ENCODE measurements at regions not wholly inside any gene's neighbourhood (a gene's known extent, or its start where the extent isn't known, plus 50 kb on each side); places are given as distances from the start of the nearest gene placed in this dataset.

DNA sequence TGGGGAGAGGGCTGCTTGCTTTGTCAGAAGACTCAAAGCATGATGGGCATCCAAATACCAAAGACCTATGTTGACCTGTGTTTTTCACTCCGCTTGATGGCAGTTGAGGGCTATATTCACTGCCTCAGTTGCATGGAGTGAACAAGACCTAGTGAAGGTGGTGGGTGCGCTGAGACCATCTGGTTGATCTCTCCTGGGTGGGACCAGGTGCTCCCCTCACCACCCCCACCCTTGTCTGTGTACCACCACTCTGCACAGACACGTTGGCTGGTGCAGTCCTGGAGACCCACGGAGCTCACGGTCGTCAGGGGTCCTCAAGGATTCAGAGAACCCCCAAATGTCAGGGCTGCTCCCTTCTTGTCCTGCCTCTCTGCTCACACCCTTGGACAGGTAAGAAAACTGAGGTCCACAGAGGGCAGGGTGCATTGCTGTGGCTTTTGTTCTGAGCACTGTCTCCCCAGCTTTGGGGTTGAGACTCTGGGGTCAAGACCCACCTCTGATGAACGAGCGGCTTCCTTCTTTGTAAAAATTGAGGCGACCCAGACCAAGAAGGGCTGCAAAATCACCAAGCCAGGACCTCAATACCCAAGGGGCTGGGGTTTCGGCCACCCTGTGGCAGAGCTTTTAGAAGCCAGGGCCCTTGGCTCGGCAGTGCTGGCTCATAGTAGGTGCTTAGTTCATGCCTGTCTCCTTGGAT, 166.3 kb upstream of the RTL1 start:
- no peak for DNase-seq

DNA sequence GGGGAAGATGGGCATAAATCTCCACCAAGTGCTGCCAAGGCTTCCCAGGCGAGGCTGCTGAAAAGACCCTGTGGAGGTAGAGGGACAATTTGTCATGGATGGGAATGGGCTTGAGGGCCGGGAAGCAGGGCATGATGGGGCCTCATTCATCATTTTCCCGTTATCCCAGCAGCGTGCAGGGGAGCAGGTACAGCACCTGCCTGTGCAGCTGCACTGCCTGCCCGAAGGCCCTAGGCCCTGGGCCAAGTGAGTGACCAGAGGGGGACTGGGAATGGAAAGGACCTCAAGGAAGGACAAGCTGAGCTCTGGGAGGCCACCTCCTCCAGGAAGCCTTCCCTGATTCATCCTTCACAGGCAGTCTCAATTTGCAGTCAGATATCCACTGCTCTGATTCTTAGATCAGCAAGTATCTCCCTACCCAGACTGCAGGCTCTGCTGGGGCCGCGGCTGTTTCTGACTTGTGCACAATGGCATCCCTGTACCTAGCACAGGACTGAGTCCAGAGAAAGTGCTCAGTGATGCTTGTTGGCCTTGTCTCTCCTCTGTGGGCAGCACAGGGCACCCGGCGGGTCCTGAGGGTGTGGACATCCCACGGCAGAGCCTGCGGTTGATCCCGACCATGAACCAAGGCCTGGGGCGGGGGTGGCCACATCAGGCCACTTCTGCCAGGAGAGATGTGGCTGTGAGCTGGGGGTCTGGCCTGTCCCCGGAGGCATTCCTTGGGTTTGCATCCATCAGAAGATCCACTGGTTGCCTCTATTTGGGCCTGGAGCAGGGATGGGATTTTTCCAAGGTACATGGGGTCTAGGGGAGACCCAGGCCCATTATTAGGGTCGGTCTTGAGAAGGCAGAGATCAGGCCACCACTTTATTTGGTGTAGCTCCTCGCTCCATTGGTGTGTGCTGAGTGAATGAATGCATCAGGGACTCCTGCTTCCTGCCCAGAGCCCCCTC, 167.3 kb upstream of the RTL1 start:
- no peak for DNase-seq

DNA sequence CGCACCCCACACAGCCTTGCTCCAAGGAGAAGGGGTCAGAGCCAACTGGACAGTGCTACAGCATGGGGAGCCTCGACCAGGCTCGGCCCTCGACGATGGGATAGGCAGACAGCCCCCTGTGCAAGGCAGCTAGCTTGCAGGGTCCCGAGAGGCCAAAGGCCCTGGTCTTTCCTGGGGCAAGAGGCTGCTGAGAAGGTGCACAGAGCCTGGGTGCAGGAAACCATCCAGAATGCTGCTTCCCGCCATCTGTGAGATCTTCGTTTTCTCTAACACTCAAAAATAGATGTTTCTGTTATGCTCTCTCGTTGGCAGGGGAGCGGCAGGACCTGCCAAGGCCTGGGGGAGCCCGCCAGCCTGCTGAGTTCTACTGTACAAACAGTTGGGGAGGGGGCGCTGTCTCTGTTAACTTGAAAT, 168.0 kb upstream of the RTL1 start:
- DNase-seq, result no peak

DNA sequence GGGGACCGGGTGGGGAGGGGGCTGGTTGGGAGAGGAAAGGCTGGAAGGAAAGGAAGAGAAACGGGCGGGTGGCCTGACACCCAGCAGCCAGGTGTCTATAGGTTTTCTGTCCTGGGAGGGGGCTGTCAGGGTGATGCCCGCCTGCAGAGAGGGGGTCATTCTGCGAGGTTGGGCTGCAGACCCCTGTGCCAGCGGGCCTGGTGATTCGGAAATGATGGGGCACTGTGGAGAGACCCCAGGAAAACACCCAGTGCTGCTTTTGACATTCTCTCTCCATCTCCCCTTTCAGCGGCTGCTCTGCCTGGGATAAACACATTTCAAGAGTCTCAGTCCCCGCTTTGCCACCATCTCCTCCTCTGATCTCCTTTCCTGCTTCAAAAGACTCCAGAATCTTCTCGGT, 168.5 kb upstream of the RTL1 start:
- no peak for DNase-seq

DNA sequence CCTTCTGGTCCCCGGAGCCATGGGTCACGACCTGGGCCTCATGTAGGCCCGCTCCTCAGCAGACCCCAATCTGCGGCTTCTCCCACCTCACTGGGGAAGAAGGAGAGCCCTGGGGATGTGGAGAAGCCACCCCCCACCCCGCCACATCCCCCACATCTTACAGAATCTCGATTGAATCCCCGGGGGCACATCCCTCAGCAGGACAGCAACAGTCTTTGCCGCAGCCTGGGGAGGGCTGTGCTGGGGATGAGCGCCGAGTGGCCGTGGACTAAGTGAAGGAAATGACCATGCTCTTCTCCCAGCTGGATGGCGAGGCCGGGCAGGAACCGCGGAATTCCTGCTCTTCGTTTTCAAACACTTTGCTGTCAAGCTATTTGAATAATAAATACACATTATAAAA, 169.0 kb upstream of the RTL1 start:
- no peak for DNase-seq

DNA sequence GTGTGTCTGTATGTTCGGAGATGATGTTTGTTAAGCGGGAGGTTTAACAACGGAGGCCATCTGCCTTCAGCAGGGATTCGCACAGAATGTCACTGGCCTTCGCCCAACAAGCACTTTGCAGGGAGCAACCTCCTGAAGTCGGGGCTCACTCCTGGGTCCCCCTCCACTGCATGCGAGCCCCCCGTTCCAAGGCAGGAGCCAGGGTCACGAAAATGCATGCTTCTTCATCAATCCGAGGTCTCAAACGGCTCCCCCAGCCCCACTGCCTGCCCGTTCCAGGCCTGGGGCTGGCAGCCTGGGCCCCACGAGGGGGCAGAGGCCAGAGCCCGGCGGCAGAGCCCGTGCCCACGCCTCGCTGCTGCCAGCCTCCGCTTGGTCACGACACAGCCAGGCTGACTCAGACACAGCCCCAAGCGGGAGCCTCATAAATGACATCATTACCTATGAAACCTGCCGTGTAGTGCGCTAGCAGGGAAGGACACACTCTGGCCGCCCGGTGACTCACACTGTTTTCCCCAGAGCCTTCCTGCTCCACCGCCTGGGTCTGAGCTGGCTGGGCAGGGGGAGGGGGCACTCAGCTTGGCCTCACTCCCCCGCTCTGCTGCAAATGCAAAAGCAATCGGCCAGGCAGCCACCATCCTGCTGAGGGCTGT, 169.5 kb upstream of the RTL1 start:
- peak; percentile 66 for DNase-seq

DNA sequence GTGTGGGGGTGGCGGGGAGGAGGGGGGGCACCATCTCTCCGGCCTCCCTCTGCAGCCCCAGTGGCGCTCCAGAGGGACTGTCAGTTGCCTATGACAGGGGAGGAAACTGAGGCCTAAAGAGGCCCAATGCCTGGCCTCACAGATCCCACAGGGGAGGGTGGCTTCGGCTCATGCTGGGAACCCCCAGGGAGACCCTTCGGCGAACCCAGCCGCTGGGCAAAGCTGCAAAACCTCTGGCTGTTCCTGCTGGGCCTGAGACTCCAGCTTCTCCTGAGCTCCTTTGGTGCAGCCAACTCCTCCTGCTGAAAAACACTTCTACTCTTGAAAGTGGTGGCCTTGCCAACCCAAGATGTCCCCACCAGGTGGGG, 170.1 kb upstream of the RTL1 start:
- DNase-seq, result no peak

DNA sequence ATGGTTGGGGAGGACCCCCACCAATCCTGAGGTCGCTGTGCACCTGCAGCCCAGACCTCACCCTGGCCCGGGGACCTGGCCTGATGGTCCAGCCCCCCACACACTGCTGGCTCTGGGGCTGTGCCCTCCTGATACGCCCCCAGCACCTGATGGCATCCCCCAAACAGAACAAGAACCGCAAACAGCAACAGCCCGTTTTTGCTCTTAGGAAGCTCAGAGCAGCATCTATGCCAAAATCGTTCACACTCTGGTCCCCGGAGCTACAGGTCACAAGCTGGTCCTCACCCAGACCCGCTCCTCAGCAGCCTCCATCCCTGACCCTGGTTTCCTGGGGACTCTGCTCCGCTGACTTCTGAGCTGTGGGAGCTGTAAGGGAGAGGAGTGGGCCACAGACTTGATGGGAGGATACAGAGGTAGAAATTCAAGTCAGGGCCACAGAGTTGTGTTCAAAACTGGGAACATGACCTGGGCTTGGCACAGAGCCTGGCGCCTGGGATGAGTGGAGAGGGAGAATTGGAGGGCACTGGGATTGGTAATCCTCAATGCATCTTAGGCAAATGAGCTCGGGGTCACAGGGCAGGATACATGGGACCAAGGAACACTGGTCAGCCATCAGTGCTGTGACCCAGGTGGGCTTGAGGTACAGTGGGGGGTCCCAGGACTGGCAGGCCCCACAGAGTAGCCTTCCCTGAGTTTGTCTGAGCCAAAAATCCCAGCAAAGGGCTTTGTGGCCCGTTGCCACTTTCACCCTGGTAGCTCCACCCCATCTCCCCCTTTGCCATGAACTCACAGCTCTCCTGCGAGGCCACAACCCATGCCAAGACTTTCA, 170.9 kb upstream of the RTL1 start:
- no peak for DNase-seq

DNA sequence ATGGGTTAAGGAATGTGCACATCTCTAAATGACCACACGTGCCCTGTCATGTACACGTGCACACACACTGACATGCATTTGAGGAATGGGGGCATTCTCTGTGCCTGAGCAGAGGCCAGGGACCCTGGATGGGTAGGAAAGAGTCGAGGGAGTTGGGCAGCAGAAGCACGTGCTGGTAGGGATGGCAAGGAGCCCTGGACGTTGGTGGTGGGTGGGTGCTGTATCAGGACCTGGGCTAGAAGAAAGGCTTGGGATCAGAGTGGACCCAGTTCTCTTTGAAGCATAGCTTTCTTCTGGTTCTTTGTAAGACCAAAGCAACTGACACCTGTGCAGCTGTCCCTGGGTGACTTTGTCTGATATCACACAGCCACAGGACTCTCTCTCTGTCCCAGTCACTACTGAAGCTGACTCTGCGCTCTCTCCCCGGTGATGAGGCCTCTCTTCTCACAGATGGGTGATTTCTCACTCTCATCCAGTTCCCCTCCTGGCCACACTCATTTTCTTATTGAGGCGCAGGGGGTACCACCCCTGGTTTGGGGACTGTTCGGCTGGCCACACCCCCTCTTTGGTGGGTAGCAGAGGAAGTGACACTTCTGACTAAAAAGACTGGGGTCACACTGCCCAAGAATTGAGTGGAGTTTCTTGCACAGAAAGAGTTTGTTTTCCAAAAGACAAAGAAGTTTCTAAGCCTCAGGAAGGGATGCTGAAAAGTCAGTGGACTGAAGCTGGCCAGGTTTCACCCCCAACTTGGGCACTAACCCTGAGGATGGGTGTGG, 171.7 kb upstream of the RTL1 start:
- no peak for DNase-seq

DNA sequence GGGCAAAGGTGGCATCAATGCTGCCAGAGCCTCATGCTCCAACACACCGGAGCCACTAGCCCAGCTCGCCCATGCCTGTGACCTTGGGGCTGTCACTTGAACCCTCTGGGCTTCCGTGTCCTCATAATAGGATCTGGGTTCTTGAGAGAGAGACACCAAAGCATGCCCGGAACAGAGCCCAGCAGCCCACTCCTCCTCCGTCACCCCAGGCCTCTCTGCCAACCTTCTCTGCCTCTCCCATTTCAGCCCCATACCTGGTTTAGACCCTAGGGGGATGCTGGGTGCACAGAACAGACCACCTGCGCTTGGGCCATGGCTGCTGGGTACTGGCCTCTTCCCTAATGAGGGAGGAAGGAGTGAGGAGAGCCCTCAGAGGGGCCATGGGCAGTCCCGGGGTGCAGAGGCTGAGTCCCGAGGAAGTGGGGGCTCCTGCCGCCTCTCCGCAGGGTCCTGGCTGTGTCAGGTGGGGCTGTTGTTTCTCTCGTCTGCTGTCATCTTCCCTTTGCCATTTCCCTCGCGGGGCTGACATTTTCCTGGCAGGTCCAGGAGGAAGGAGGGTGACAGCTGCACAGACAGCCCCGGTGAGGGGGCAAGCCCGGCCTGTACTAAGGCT, 172.4 kb upstream of the RTL1 start:
- DNase-seq, result no peak

DNA sequence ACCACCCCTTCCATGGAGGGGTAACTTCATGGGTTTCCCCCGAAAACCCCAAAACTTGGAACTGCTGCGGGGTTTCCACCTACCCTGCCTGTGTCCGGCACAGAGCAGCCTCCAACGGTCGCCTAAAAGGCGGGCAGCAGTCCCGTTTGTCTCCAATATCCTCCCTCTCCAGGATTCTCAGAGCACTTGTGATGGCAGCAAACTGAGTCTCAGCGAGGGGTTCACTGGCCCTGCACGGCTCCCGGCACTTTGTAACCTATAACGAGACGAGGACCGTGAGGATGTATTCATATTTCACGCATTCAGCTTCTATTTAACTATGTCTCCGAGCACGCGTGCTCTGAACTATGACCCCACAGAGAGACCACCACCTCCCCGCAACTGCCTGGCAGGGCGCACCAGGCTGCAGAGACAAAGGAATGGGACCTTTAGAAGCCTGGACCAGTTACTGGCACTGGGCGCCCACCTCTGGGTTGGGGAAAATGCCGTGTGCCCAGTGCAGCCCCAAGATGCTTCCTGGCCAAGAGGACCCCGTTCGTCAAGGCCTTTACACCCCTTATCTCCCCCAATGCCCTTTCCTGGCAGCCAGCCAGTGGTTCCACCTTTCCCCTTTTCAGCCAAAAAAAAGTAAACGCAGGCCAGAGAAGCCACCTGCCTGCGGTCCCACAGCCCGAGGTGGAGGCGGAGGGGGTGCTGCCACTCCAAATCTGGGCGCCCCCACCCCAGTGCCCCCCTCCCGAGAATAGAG, 173.1 kb upstream of the RTL1 start:
- no peak for DNase-seq

DNA sequence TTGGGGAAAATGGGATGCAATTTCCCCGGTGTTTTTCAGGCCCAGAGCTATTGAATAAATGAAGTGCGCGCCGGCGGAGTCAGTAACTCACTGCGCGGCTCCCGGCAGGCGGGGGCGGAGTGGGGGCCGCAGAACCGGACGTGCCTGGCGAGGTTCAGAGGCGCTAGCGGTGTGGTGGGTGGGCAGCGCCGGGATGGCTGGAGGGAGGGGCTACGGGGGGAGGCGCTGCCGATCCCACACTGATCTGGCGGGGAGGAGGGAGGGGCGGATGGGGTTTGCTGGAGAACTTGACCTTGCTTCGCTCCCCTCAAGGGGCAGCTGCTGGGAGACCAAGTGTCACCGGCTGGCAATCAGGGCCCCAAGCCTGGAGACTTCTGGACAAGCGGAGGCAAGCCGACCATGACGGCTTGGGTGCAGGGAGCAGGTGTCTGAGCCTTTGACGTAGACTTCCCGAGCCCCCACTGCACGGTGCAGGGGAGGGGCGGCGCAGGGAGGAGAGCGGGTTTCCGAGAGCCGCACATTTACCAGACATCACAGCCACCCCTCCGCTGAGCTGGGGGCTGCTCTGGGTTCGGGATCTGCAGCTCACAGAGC, 174.1 kb upstream of the RTL1 start:
- DNase-seq, result no peak

DNA sequence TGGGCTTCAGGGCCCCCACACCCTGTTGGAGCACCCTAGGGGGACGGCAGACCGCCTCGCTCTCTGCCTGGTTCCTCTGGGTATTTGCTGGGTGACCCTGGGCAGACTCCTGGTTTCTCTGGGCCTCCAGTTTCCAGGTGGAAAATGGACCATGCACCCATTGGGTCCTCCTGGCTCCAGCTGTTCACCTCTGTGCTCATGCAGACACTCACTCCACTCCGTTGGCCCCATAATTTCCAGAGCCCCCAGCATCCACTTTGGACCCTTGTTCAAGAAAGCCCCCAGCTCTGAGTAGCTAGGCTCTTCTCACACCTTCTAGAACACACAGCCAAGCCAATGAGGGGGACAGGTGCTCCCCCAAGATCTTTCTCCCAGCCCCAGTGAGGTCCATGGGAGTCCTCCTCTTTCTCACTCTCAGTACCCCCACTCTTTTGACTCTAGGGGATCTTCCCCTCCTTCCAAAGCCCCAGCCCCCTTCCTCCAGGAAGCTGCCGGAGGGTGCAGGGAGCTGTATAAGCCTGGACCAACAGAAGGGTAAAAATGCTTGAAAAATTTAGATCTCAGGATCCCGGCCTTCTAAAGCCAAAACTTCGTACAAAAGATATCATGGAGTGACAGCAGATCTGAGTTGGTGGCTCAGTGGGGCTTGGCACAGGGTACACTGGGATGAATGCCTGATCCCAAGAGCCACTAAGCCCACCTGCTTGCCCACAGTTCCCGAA, 174.8 kb upstream of the RTL1 start:
- DNase-seq, result no peak

DNA sequence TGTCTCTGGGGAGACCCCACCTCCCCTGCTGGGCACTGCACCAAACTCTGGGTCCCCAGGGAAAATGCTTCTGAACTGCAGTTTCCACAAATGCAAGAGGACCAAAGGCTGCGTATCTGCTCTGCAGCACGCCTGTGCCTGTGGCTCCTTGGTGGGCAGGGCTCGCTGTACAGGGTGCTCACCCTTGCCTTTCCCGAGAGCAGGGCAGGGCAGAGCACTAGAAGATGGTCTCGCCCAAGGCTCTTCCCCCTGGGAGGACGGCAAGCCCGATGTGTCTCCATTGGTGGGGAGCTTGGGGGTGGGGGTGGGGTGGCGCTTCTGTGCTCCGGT, 175.3 kb upstream of the RTL1 start:
- DNase-seq, result no peak

DNA sequence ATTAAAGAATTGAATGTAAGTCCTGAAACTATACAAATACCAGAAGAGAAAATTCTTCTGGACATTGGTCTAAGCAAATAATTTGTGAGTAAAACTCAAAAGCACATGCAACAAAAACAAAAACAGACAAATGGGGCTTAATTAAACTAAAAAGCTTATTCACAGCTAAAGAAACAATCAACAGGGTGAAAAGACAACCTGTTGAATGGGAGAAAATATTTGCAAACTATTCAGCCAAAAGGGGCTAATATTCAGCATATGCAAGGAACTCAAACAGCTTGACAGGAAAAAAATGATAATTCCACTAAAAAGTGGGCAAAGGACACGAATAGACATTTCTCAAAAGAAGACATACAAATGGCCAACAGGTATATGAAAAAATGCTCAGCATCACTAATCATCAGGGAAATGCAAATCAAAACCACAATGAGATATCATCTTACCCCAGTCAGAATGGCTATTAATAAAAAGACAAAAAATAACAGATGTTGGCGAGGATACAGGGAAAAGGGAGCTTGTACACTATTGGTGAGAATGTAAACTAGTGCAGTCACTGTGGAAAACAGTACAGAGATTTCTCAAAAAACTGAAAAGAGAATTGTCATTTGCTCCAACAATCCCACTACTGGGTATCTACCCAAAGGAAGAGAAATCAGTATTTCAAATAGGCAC, 177.5 kb upstream of the RTL1 start:
- DNase-seq, result no peak

DNA sequence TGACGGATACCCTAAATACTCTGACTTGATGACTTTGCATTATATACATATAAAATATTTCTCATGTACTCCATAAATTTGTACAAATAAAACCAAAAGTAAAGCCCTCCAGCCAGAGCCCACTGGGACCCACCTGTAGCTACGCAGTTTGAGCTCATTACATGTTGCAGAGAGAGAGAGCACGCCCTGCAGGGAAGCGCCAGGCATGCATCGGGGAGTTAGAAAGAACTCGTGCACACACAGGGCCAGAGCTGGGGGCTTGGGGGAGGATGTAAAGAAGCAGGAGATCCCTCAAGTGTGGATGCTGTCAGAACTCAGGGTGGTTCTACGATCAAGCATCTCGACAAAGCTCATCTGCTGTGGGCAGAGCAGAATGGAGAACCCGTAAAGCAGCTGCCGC, 178.5 kb upstream of the RTL1 start:
- DNase-seq, result no peak

DNA sequence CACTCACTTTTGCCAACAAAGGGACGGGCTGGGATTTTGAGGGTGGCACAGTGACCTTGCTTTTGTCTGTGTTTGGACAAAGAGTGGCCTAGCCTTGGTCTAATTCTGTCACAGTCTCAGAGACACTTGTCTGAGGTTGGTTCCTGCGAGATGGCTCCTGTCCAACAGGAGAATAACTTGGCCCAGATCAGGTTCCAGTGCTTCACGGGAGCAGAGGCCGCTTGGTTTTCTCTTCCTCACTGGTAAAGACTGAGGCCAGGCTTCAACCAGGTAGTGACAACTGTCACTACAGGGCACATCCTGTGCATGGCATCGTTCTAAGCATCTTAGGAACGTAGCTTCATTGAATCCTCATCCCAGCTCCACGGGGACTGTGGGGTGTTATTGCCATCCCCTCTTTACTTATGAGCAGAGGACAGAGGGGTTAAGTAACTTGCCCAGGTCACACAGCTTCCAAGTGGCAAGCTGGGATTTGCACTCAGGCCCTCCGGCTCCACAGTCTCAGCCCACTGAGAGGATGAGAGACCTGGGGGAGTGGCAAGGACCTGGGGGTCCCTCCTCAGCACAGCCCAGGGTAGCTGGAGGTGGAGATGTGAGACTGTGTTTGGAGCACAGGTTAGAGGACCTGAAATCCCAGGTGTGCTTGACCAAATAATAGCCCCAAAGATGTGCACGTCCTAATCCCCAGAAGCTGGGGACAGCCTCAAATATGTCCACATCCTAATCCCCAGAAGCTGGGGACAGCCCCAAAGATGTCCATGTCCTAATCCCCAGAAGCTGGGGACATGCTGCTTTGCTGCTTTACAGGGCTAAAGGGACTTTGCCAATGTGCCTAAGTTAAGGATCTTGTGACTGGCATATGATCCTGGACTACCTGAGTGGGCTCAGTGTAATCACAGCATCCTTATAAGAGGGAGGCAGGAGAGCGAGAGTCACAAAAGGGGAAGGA, 179.2 kb upstream of the RTL1 start:
- DNase-seq, result no peak
